PC-9 (cell line): ENCODE measurements at regions not wholly inside any gene's neighbourhood (a gene's known extent, or its start where the extent isn't known, plus 50 kb on each side); places are given as distances from the start of the nearest gene placed in this dataset.

Experiments used
- BruUV-seq: library from RNA; stranded (reverse); fragments of 400-500 nt; replicated peaks from 2 replicates; lab custom pipeline; 2021; lab: Mats Ljungman, UMichigan
- CTCF ChIA-PET: fragments of 300-600 bp; sonication (Branson Sonifier 250); formaldehyde crosslinking; loops from one replicate; lab custom pipeline; 2022; ENCODE audit warnings: antibody characterized with exemption; lab: Charles Lee
- POLR2A ChIA-PET: fragments of 300-600 bp; sonication (Branson Sonifier 250); formaldehyde crosslinking; loops from one replicate; lab custom pipeline; 2022; ENCODE audit warnings: antibody characterized with exemption; ENCODE audit not compliant: unreplicated experiment; lab: Charles Lee
- DNase-seq, 2 experiments: peaks; one replicate each; pipeline versions ENCODE4 v3.0.0 to v3.0.0-alpha.2; 2015 to 2022; ENCODE audit warnings: mixed read lengths in 1 of 2
- H2AFZ ChIP-seq: fragments of 200-600 bp; sonication (generic); 2 replicates; pipeline ENCODE4 v1.8.1; 2017; ENCODE audit warnings: antibody characterized with exemption
- H3F3A ChIP-seq: fragments of 200-600 bp; sonication (generic); 2 replicates; pipeline ENCODE4 v1.8.1; 2017; ENCODE audit warnings: antibody characterized with exemption, mild to moderate bottlenecking, low read depth; ENCODE audit not compliant: insufficient read depth
- H3K27ac ChIP-seq: fragments of 200-600 bp; sonication (generic); 2 replicates; pipeline ENCODE4 v1.6.1; 2016; ENCODE audit warnings: mixed run types
- H3K27me3 ChIP-seq: fragments of 200-600 bp; sonication (generic); 2 replicates; pipeline ENCODE4 v1.6.1; 2016; ENCODE audit warnings: low read depth, mixed run types; ENCODE audit not compliant: insufficient read depth
- H3K36me3 ChIP-seq: fragments of 200-600 bp; sonication (generic); 2 replicates; pipeline ENCODE4 v1.6.1; 2016; ENCODE audit warnings: low read depth, mixed run types
- H3K4me1 ChIP-seq: fragments of 200-600 bp; sonication (generic); replicated peaks from 2 replicates; pipeline ENCODE4 v1.6.1; 2016; ENCODE audit warnings: mixed run types; ENCODE audit not compliant: insufficient read depth
- H3K4me2 ChIP-seq: fragments of 200-600 bp; sonication (generic); 2 replicates; pipeline ENCODE4 v1.6.1; 2017; ENCODE audit warnings: mixed run types
- H3K4me3 ChIP-seq: fragments of 200-600 bp; sonication (generic); 2 replicates; pipeline ENCODE4 v1.6.1; 2016; ENCODE audit warnings: mixed run types
- H3K79me2 ChIP-seq: fragments of 200-600 bp; sonication (generic); 2 replicates; pipeline ENCODE4 v1.6.1; 2017; ENCODE audit warnings: low read depth, mixed run types
- H3K9me2 ChIP-seq: fragments of 200-600 bp; sonication (generic); 2 replicates; pipeline ENCODE4 v1.8.1; 2017; ENCODE audit warnings: mild to moderate bottlenecking; ENCODE audit not compliant: insufficient read depth
- H3K9me3 ChIP-seq: fragments of 200-600 bp; sonication (generic); 2 replicates; pipeline ENCODE4 v1.8.1; 2016; ENCODE audit warnings: low read depth; ENCODE audit not compliant: insufficient read depth
- H4K20me1 ChIP-seq: fragments of 200-600 bp; sonication (generic); 2 replicates; pipeline ENCODE4 v1.8.1; 2017; ENCODE audit not compliant: insufficient read depth
- CTCF ChIP-seq: fragments of 200-600 bp; sonication (generic); conservative IDR thresholded peaks from 2 replicates; pipeline ENCODE4 v1.6.1; 2017; ENCODE audit warnings: mixed run types, antibody characterized with exemption, mild to moderate bottlenecking, moderate library complexity
- EZH2 ChIP-seq: fragments of 200-600 bp; sonication (generic); IDR thresholded peaks from 2 replicates; pipeline ENCODE4 v1.8.0; 2017; ENCODE audit warnings: antibody characterized with exemption, low read depth
- intact Hi-C: fragments of 100-400 bp; cut with micrococcal nuclease; formaldehyde crosslinking; loops from one replicate; pipeline ENCODE4 v1.10.0; 2022; ENCODE audit not compliant: unreplicated experiment

GRCh38 chr4:129378364-129378763 is 282.4 kb downstream of the C4orf33 start:
- no TSS peak for BruUV-seq
- Histone ChIP-seq H3K9me3 (no peaks in the 10 kb centered on the region), H3K4me3 (no peak overlapping the region), H3F3A (no peaks in the 10 kb centered on the region), H2AFZ (no peak overlapping the region), H3K27ac (no peak overlapping the region), H3K9me2 (no peaks in the 10 kb centered on the region), H3K79me2 (no peaks in the 10 kb centered on the region), H3K27me3 (no peaks in the 10 kb centered on the region), H3K36me3 (no peaks in the 10 kb centered on the region), H3K4me1 (no peaks in the 10 kb centered on the region), H3K4me2 (no peak overlapping the region), H4K20me1 (no peaks in the 10 kb centered on the region)
- TF ChIP-seq EZH2 (no peak), CTCF (no peak)
- intact Hi-C loops, result no loop called here
- DNase-seq, result no peak
- ChIA-PET CTCF (no interaction called here), POLR2A (no interaction called here)

DNA sequence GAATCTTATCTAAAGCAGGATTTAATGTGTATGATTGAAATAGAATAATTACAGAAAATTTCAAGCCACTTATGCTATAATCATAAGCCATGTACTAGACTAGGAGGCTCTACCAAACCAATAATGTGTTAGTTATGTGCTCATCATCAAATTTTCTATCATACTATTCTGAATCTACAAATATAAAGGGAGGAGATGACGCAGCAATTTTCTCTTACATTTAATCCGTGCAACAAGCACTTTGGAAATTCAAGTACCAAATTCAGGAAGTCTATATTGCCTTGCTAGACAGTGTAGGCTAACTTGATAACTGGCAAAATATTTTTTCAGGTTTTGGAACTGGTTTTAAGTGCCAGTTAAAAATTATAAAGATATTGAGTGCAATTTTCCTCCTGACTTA is 283.5 kb downstream of the C4orf33 start:
- POLR2A ChIA-PET, result no interaction called here
- TF ChIP-seq EZH2, result no peak
- TF ChIP-seq CTCF, result no peak

DNA sequence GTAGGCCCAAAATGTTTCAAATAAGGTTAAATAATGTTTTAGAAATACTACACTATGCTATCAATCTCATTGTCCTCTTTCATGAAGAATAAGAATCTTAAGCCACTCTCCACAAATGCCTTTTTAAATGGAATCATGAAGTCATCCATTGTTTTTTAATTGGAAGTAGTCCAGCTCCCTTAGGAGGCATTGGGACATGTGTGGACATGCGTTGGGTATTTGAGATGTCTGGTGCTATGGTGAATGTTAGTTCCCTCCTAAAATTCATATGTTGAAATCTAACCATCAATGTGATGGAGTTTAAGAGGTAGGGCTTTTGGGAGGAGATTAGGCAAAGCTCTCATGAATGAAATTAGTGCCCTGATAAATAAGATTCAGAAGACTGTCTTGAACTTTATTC is 289.0 kb downstream of the C4orf33 start:
- DNase-seq, result no peak
- BruUV-seq, result no TSS peak
- H4K20me1 ChIP-seq, result no peaks in the 10 kb centered on the region
- no peak for TF ChIP-seq CTCF
- no peak for TF ChIP-seq EZH2
- H3K4me2 ChIP-seq, result no peak overlapping the region
- H3K79me2 ChIP-seq, result no peaks in the 10 kb centered on the region
- POLR2A ChIA-PET, result no interaction called here
- no peaks in the 10 kb centered on the region for H3F3A ChIP-seq
- H3K4me3 ChIP-seq, result no peak overlapping the region
- no peaks in the 10 kb centered on the region for H3K9me3 ChIP-seq
- intact Hi-C loops, result no loop called here
- no peaks in the 10 kb centered on the region for H3K36me3 ChIP-seq
- no peak overlapping the region for H3K27ac ChIP-seq
- H2AFZ ChIP-seq, result no peak overlapping the region
- CTCF ChIA-PET, result no interaction called here
- no peaks in the 10 kb centered on the region for H3K9me2 ChIP-seq
- H3K4me1 ChIP-seq, result no peaks in the 10 kb centered on the region
- H3K27me3 ChIP-seq, result no peaks in the 10 kb centered on the region

More for the DNA sequence above, 283.5 kb downstream of the C4orf33 start:
- Histone ChIP-seq H3K4me1 (no peaks in the 10 kb centered on the region), H3K4me2 (no peak overlapping the region), H4K20me1 (no peaks in the 10 kb centered on the region), H3K9me3 (no peaks in the 10 kb centered on the region), H2AFZ (no peak overlapping the region), H3K27me3 (no peaks in the 10 kb centered on the region), H3K9me2 (no peaks in the 10 kb centered on the region), H3K79me2 (no peaks in the 10 kb centered on the region), H3K36me3 (no peaks in the 10 kb centered on the region), H3K4me3 (no peak overlapping the region), H3K27ac (no peak overlapping the region), H3F3A (no peaks in the 10 kb centered on the region)
- intact Hi-C loops, result no loop called here
- no peak for DNase-seq
- no TSS peak for BruUV-seq
- CTCF ChIA-PET, result no interaction called here
